ENCODE measurements at regions not wholly inside any gene's neighbourhood (a gene's known extent, or its start where the extent isn't known, plus 50 kb on each side); places are given as distances from the start of the nearest gene placed in this dataset.

- Histone ChIP-seq H2BK15ac (ENCODE audit: low read depth, low read length) (no peak overlapping the region), H2AK5ac (ENCODE audit: insufficient read length, low read length) (no peak overlapping the region), H4K91ac (ENCODE audit: insufficient read length, low read depth, low read length) (no peak overlapping the region), H2BK120ac (ENCODE audit: low read depth, low read length, poor library complexity, severe bottlenecking) (no peak overlapping the region), H3K4me2 (ENCODE audit: insufficient read depth, insufficient read length, low read length) (no peak overlapping the region), H2BK20ac (ENCODE audit: low read depth, low read length, poor library complexity, severe bottlenecking) (no peak overlapping the region), H3K18ac (ENCODE audit: insufficient read length, low read depth, low read length) (no peak overlapping the region), H3K9me3 (ENCODE audit: control insufficient read depth, low read depth, low read length) (no peaks in the 10 kb centered on the region), H3K14ac (ENCODE audit: insufficient read depth, low read length) (no peak overlapping the region), H4K20me1 (ENCODE audit: control insufficient read depth, insufficient read depth, insufficient read length) (no peaks in the 10 kb centered on the region), H4K5ac (ENCODE audit: insufficient read length, low read depth, low read length) (no peak overlapping the region), H3K79me2 (ENCODE audit: insufficient read depth, low read length) (no peaks in the 10 kb centered on the region), H3K4ac (ENCODE audit: low read depth, low read length) (no peak overlapping the region), H3K56ac (ENCODE audit: insufficient read length, low read depth, low read length) (no peak overlapping the region), H3K9ac (ENCODE audit: extremely low read depth, insufficient read length, low read length) (no peak overlapping the region), H2BK12ac (ENCODE audit: insufficient read length, low read depth, low read length) (no peak overlapping the region), H3K27ac (ENCODE audit: insufficient read length, low read depth, low read length) (no peak overlapping the region), H3K23me2 (ENCODE audit: insufficient read length, low read depth, low read length, poor library complexity, severe bottlenecking) (no peaks in the 10 kb centered on the region), H3K79me1 (ENCODE audit: insufficient read depth, low read depth, low read length, poor library complexity, severe bottlenecking) (no peaks in the 10 kb centered on the region), H2BK5ac (ENCODE audit: insufficient read length, low read length) (no peak overlapping the region), H3T11ph (ENCODE audit: low read length) (no peak overlapping the region), H3K23ac (ENCODE audit: insufficient read length, low read depth, low read length) (no peak overlapping the region), H2AFZ (ENCODE audit: low read length) (no peak overlapping the region), H3K27me3 (ENCODE audit: insufficient read depth, low read length) (no peaks in the 10 kb centered on the region), H3K4me1 (ENCODE audit: insufficient read depth, low read length) (no peaks in the 10 kb centered on the region), H4K8ac (replicated peaks; ENCODE audit: insufficient read length, low read depth, low read length) (no peak overlapping the region)
- no peak overlapping the region for H3K27ac Mint-ChIP-seq
- H3K4me1 Mint-ChIP-seq, result no peaks in the 10 kb centered on the region
- no peaks in the 10 kb centered on the region for H3K36me3 Mint-ChIP-seq (ENCODE audit: insufficient read depth in 1 of 3, low read depth in 3 of 3)
- no peak overlapping the region for H3K4me3 Mint-ChIP-seq
- WGBS (ENCODE audit: extremely low coverage, insufficient read length, low lambda C conversion rate), result no CpG with 5 or more reads among the region's 7 CpGs
- H3K9me3 Mint-ChIP-seq, result no peaks in the 10 kb centered on the region
- no peak for DNase-seq
- no peaks in the 10 kb centered on the region for H3K27me3 Mint-ChIP-seq (ENCODE audit: low read depth)
- no peak for TF ChIP-seq CTCF (conservative IDR thresholded peaks at IDR 0.05)
Measured at GRCh38 chr12:77571768-77572167, 258.9 kb upstream of the NAV3 start.
